ENCODE measurements at regions not wholly inside any gene's neighbourhood (a gene's known extent, or its start where the extent isn't known, plus 50 kb on each side); places are given as distances from the start of the nearest gene placed in this dataset.

DNA sequence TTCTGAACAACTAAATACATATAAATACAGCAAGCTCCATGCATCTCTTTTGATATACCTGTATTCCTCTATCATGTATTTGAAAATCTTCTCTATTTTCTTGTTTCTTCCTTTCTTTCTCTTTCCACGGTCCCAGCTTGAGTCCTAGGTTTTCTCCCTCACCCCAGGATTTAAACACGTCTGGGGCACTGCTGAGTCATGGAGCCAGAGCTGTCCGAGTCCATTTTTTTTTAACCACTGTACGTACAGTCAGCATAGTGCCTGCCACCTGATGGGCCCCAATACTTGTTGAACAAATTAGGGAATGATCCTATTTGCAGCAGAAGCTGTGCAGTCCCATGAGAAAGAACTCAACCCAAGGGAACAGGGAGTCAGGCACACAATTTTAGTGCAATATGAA is 158.1 kb downstream of the ATP23 start:
- TF ChIP-seq, protein P1, sequence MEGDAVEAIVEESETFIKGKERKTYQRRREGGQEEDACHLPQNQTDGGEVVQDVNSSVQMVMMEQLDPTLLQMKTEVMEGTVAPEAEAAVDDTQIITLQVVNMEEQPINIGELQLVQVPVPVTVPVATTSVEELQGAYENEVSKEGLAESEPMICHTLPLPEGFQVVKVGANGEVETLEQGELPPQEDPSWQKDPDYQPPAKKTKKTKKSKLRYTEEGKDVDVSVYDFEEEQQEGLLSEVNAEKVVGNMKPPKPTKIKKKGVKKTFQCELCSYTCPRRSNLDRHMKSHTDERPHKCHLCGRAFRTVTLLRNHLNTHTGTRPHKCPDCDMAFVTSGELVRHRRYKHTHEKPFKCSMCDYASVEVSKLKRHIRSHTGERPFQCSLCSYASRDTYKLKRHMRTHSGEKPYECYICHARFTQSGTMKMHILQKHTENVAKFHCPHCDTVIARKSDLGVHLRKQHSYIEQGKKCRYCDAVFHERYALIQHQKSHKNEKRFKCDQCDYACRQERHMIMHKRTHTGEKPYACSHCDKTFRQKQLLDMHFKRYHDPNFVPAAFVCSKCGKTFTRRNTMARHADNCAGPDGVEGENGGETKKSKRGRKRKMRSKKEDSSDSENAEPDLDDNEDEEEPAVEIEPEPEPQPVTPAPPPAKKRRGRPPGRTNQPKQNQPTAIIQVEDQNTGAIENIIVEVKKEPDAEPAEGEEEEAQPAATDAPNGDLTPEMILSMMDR (IDR thresholded peaks at IDR 0.05), result no peak
- TF ChIP-seq POLR2A (IDR thresholded peaks at IDR 0.05), result no peak
